HepG2 (cell line): ENCODE measurements at regions not wholly inside any gene's neighbourhood (a gene's known extent, or its start where the extent isn't known, plus 50 kb on each side); places are given as distances from the start of the nearest gene placed in this dataset.

Experiments
- ATAC-seq: fragments of 200-7000 bp; cut with Tn5 transposase; 3 replicates; pipeline ENCODE4 v1.9.1; 2020; ENCODE audit warnings: mild to moderate bottlenecking, moderate library complexity
- BruUV-seq: library from RNA; stranded (reverse); fragments of 400-500 nt; replicated peaks from 2 replicates; lab custom pipeline; 2021; lab: Mats Ljungman, UMichigan
- CTCF ChIA-PET: fragments of 300-600 bp; formaldehyde crosslinking; extraction: SDS; loops from one replicate; lab custom pipeline; 2021; ENCODE audit warnings: low total read pairs, inconsistent platforms, low intra/inter-chr PET ratio; lab: Yijun Ruan, JAX
- POLR2A ChIA-PET: fragments of 350-600 bp; sonication (Branson Sonifier 250); formaldehyde crosslinking; loops from one replicate; lab custom pipeline; 2020; ENCODE audit warnings: antibody characterized with exemption, inconsistent platforms; lab: Yijun Ruan, JAX
- DNase-seq: peaks from one replicate; pipeline ENCODE4 v3.0.0-alpha.2; 2015; ENCODE audit warnings: low spot score
- FAIRE-seq: peaks from 3 replicates; lab custom pipeline; 2011; peaks lifted over from hg19 to GRCh38; lab: Jason Lieb, UNC
- H2AFZ ChIP-seq: one replicate; pipeline ENCODE4 v1.6.1; 2011; ENCODE audit warnings: low read length, inconsistent platforms
- H3K27ac ChIP-seq: fragments of 300-600 bp; 3 replicates; pipeline ENCODE4 v1.8.0; 2011; ENCODE audit warnings: mixed run types, mild to moderate bottlenecking, mixed read lengths, low read length, inconsistent platforms; ENCODE audit not compliant: insufficient read depth; ENCODE audit errors: extremely low read length
- H3K27me3 ChIP-seq, 2 experiments: fragments of 200-600 bp in 1 of 2; 2 replicates in 1 of 2; 3 replicates in 1 of 2; pipeline versions ENCODE4 v1.6.0 to v1.8.0; 2011; ENCODE audit warnings: low read length in 2 of 2, mild to moderate bottlenecking in 2 of 2, moderate library complexity in 2 of 2, inconsistent platforms in 1 of 2; ENCODE audit not compliant: insufficient read depth in 2 of 2, control insufficient read depth in 1 of 2
- H3K36me3 ChIP-seq, 2 experiments: fragments of 200-600 bp in 1 of 2; replicated peaks in 1 of 2; 2 replicates in 1 of 2; 3 replicates in 1 of 2; pipeline versions ENCODE4 v1.5.1 to v1.8.0; 2011; ENCODE audit warnings: low read length in 2 of 2, inconsistent platforms in 1 of 2; ENCODE audit not compliant: insufficient read depth in 2 of 2, control insufficient read depth in 1 of 2
- H3K4me1 ChIP-seq: 2 replicates; pipeline ENCODE4 v1.5.1; 2012; ENCODE audit warnings: low read length, inconsistent platforms; ENCODE audit not compliant: insufficient read depth
- H3K4me2 ChIP-seq: 2 replicates; pipeline ENCODE4 v1.6.0; 2011; ENCODE audit warnings: low read depth, low read length, inconsistent platforms
- H3K4me3 ChIP-seq, 3 experiments: fragments of 200-600 bp in 1 of 3; sonication (generic), shearing (Covaris generic) in 1 of 3; replicated peaks in 1 of 3; 2 replicates each; pipeline ENCODE4 v1.5.1; 2011 to 2016; ENCODE audit warnings: low read length in 3 of 3, inconsistent platforms in 2 of 3, low read depth in 2 of 3, mild to moderate bottlenecking in 2 of 3, control low read depth in 1 of 3, mixed read lengths in 1 of 3; ENCODE audit not compliant: insufficient read depth in 1 of 3
- H3K79me2 ChIP-seq: one replicate; pipeline ENCODE4 v1.6.1; 2011; ENCODE audit warnings: low read length, inconsistent platforms; ENCODE audit not compliant: insufficient read depth
- H3K9ac ChIP-seq: 2 replicates; pipeline ENCODE4 v1.6.0; 2011; ENCODE audit warnings: mild to moderate bottlenecking, low read depth, low read length, inconsistent platforms; ENCODE audit not compliant: insufficient read depth
- H3K9me3 ChIP-seq: 2 replicates; pipeline ENCODE4 v1.5.1; 2012; ENCODE audit warnings: mild to moderate bottlenecking, low read length
- H4K20me1 ChIP-seq: 2 replicates; pipeline ENCODE4 v1.6.0; 2011; ENCODE audit warnings: inconsistent platforms, mild to moderate bottlenecking, low read length, moderate library complexity; ENCODE audit not compliant: insufficient read depth
- ARHGAP35 ChIP-seq: sonication (generic); formaldehyde crosslinking; IDR thresholded peaks from 2 replicates; pipeline ENCODE4 v1.9.0; 2022; ENCODE audit warnings: mild to moderate bottlenecking, inconsistent platforms, moderate library complexity, missing genetic modification reagents, borderline replicate concordance
- EED ChIP-seq: sonication (generic); formaldehyde crosslinking; IDR thresholded peaks from 2 replicates; pipeline ENCODE4 v1.5.0; 2020; ENCODE audit warnings: mild to moderate bottlenecking, missing genetic modification reagents
- FOXO1 ChIP-seq: sonication (generic); formaldehyde crosslinking; IDR thresholded peaks from 2 replicates; pipeline ENCODE4 v1.4.0; 2020; ENCODE audit warnings: missing genetic modification reagents
- MTF1 ChIP-seq: sonication (generic); formaldehyde crosslinking; IDR thresholded peaks from 2 replicates; pipeline ENCODE4 v1.5.0; 2020; ENCODE audit warnings: missing genetic modification reagents
- RARG ChIP-seq: sonication (generic); formaldehyde crosslinking; IDR thresholded peaks from 2 replicates; pipeline ENCODE4 v1.4.0; 2020; ENCODE audit warnings: low read depth, mild to moderate bottlenecking, missing genetic modification reagents
- SNAPC2 ChIP-seq: sonication (generic); formaldehyde crosslinking; IDR thresholded peaks from 2 replicates; pipeline ENCODE4 v1.8.1; 2022; ENCODE audit warnings: mild to moderate bottlenecking, missing genetic modification reagents
- ZFP41 ChIP-seq: sonication (generic); formaldehyde crosslinking; IDR thresholded peaks from 2 replicates; pipeline ENCODE4 v1.4.0; 2020; ENCODE audit warnings: mild to moderate bottlenecking, missing genetic modification reagents, borderline replicate concordance
- ZNF326 ChIP-seq: sonication (generic); formaldehyde crosslinking; IDR thresholded peaks from 2 replicates; pipeline ENCODE4 v1.4.0; 2020; ENCODE audit warnings: missing genetic modification reagents, borderline replicate concordance
- ZNF570 ChIP-seq: sonication (generic); formaldehyde crosslinking; IDR thresholded peaks from 2 replicates; pipeline ENCODE4 v1.4.0; 2020; ENCODE audit warnings: mild to moderate bottlenecking, missing genetic modification reagents, borderline replicate concordance
- ZNF652 ChIP-seq: IDR thresholded peaks from 2 replicates; pipeline ENCODE4 v1.6.1; 2016; ENCODE audit warnings: low read depth, borderline replicate concordance
- ZNF816 ChIP-seq: sonication (generic); formaldehyde crosslinking; IDR thresholded peaks from 2 replicates; pipeline ENCODE4 v1.8.0; 2022; ENCODE audit warnings: missing genetic modification reagents, mild to moderate bottlenecking, borderline replicate concordance
- ZSCAN29 ChIP-seq: sonication (generic); formaldehyde crosslinking; conservative IDR thresholded peaks from 2 replicates; pipeline ENCODE4 v1.4.0; 2020; ENCODE audit warnings: mild to moderate bottlenecking, missing genetic modification reagents
- WGBS: methylation state at CpG from one replicate; pipeline ENCODE4 v1.1.6; 2017; ENCODE audit warnings: low lambda C conversion rate; 5-methylcytosine and 5-hydroxymethylcytosine counted together
- in situ Hi-C: cut with HindIII; loops from 2 replicates; pipeline ENCODE4 v1.10.0; 2017; ENCODE audit warnings: low pct_unique_long_range_greater_than_20kb; ENCODE audit not compliant: extremely low pct_ligation_motif_present
- intact Hi-C: fragments of 100-400 bp; cut with micrococcal nuclease; formaldehyde crosslinking; loops from one replicate; pipeline ENCODE4 v1.10.0; 2022; ENCODE audit not compliant: unreplicated experiment
- TF ChIP-seq, protein P1 (sequence below): sonication (generic); formaldehyde crosslinking; IDR thresholded peaks from 2 replicates; pipeline ENCODE4 v1.4.0; 2020; ENCODE audit warnings: missing genetic modification reagents
- TF ChIP-seq, protein P2 (sequence below): sonication (generic); formaldehyde crosslinking; IDR thresholded peaks from 2 replicates; pipeline ENCODE4 v1.8.0; 2022; ENCODE audit warnings: missing genetic modification reagents, mild to moderate bottlenecking, inconsistent platforms, borderline replicate concordance

- BruUV-seq: no TSS peak
- no peak for FAIRE-seq
- WGBS: 0% methylated on average over 3 of the region's 13 CpGs
Observed at GRCh38 chr5:3202570-3202969, 393.1 kb upstream of the IRX1 start.

GRCh38 chr5:3201941-3202340 lies 393.7 kb upstream of the IRX1 start:
- no TSS peak for BruUV-seq
- H3K4me3 ChIP-seq: no peak overlapping the region
- 3% methylated on average over 3 of the region's 6 CpGs for WGBS
- H3K27me3 ChIP-seq: peaks cover 2 to 23% of the 10 kb centered on the region in 2 experiments; a peak in 2 of 5 replicates
- ChIA-PET POLR2A (no interaction called here), CTCF (no interaction called here)
- no peak for FAIRE-seq
- in situ Hi-C loops: no loop called here
- H3K9me3 ChIP-seq: no peaks in the 10 kb centered on the region
- H3K36me3 ChIP-seq: no peaks in the 10 kb centered on the region
- H2AFZ ChIP-seq: no peak overlapping the region
- no peak for ATAC-seq
- intact Hi-C loops: no loop called here
- no peaks in the 10 kb centered on the region for H4K20me1 ChIP-seq
- H3K27ac ChIP-seq: no peak overlapping the region
- H3K79me2 ChIP-seq: no peaks in the 10 kb centered on the region
- H3K4me2 ChIP-seq: no peak overlapping the region
- H3K4me1 ChIP-seq: no peaks in the 10 kb centered on the region
- H3K9ac ChIP-seq: no peak overlapping the region
- no peak for DNase-seq
- TF ChIP-seq ARHGAP35 (CRISPR knock-in tag) (no peak), MTF1 (no peak), EED (no peak), ZFP41 (CRISPR knock-in tag) (no peak), ZNF326 (CRISPR knock-in tag) (no peak), FOXO1 (no peak), ZNF816 (CRISPR knock-in tag) (no peak), ZSCAN29 (CRISPR knock-in tag) (no peak), ZNF652 (CRISPR knock-in tag) (no peak), ZNF570 (CRISPR knock-in tag) (no peak)
- TF ChIP-seq, protein P1, sequence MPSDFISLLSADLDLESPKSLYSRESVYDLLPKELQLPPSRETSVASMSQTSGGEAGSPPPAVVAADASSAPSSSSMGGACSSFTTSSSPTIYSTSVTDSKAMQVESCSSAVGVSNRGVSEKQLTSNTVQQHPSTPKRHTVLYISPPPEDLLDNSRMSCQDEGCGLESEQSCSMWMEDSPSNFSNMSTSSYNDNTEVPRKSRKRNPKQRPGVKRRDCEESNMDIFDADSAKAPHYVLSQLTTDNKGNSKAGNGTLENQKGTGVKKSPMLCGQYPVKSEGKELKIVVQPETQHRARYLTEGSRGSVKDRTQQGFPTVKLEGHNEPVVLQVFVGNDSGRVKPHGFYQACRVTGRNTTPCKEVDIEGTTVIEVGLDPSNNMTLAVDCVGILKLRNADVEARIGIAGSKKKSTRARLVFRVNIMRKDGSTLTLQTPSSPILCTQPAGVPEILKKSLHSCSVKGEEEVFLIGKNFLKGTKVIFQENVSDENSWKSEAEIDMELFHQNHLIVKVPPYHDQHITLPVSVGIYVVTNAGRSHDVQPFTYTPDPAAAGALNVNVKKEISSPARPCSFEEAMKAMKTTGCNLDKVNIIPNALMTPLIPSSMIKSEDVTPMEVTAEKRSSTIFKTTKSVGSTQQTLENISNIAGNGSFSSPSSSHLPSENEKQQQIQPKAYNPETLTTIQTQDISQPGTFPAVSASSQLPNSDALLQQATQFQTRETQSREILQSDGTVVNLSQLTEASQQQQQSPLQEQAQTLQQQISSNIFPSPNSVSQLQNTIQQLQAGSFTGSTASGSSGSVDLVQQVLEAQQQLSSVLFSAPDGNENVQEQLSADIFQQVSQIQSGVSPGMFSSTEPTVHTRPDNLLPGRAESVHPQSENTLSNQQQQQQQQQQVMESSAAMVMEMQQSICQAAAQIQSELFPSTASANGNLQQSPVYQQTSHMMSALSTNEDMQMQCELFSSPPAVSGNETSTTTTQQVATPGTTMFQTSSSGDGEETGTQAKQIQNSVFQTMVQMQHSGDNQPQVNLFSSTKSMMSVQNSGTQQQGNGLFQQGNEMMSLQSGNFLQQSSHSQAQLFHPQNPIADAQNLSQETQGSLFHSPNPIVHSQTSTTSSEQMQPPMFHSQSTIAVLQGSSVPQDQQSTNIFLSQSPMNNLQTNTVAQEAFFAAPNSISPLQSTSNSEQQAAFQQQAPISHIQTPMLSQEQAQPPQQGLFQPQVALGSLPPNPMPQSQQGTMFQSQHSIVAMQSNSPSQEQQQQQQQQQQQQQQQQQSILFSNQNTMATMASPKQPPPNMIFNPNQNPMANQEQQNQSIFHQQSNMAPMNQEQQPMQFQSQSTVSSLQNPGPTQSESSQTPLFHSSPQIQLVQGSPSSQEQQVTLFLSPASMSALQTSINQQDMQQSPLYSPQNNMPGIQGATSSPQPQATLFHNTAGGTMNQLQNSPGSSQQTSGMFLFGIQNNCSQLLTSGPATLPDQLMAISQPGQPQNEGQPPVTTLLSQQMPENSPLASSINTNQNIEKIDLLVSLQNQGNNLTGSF (CRISPR knock-in tag): no peak
- TF ChIP-seq, protein P2, sequence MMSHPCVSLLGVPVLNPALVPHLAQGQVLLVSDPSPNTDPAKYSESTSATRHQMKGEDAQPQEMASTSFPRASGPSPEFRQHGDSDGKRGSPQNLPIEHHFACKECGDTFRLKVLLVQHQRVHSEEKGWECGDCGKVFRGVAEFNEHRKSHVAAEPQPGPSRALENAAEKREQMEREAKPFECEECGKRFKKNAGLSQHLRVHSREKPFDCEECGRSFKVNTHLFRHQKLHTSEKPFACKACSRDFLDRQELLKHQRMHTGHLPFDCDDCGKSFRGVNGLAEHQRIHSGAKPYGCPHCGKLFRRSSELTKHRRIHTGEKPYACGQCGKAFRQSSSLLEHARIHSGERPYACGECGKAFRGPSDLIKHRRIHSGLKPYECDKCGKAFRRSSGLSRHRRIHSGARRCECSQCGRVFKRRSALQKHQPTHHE (CRISPR knock-in tag): no peak

More at GRCh38 chr5:3202570-3202969, 393.1 kb upstream of the IRX1 start:
- no peak for ATAC-seq
- no peaks in the 10 kb centered on the region for H3K36me3 ChIP-seq
- no peaks in the 10 kb centered on the region for H4K20me1 ChIP-seq
- no peak overlapping the region for H2AFZ ChIP-seq
- ChIA-PET CTCF (no interaction called here), POLR2A (no interaction called here)
- no peaks in the 10 kb centered on the region for H3K79me2 ChIP-seq
- no peak for TF ChIP-seq RARG (CRISPR knock-in tag)
- TF ChIP-seq SNAPC2: no peak
- no peaks in the 10 kb centered on the region for H3K4me1 ChIP-seq
- no peak for DNase-seq
- H3K9me3 ChIP-seq: no peaks in the 10 kb centered on the region
- H3K27ac ChIP-seq: no peak overlapping the region
- no peak overlapping the region for H3K4me2 ChIP-seq
- no peak overlapping the region for H3K4me3 ChIP-seq
- H3K27me3 ChIP-seq: peaks cover 2 to 19% of the 10 kb centered on the region in 2 experiments; a peak in 1 of 5 replicates
- H3K9ac ChIP-seq: no peak overlapping the region
- in situ Hi-C loops (no loop called here), intact Hi-C loops (no loop called here)
